Nucleus accumbens (tissue), 56 donors: ENCODE measurements at regions not wholly inside any gene's neighbourhood (a gene's known extent, or its start where the extent isn't known, plus 50 kb on each side); places are given as distances from the start of the nearest gene placed in this dataset.

Source experiments
- DNase-seq, 56 donors: peaks; one replicate each; lab custom pipeline; 2025; lab: John Stamatoyannopoulos, UW

DNA sequence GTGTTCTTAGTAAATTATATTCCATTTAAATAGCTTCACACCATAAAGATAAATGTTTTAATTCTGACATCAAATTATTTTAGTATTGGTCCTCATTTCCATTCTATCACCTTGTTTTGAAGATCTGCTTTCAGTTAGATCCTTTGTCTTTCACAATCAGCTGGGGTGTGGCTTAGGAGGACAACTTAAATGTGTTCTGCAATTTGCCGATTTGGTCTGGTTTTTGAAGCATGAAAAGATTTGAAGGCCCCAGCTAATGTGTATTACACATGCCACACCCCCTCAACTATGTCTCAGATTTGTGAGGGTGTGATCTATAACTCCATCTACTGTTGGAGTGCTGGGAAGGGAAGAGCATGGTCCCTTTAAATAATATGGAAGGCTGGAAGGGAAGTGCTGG is 516.1 kb upstream of the GOLIM4 start:
- DNase-seq: no peak

DNA sequence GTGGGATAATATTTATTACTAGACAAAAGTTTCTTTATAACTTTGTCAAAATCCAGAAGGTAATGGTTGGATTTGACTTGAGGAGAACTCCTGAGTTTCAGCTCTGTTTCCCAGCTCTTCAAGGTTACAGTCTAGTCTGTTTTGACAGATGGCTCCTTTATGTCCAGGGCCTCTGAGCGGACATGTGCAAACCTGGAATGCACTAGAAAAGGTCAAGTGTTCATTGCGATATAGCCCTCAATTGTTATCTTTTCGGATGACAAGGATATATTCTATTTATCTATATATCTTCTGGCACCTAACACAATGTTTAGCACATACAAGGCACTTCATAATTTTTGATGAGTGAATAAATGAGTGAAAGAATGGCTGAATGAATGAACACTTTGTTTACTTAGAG is 513.2 kb upstream of the GOLIM4 start:
- DNase-seq: no peak

DNA sequence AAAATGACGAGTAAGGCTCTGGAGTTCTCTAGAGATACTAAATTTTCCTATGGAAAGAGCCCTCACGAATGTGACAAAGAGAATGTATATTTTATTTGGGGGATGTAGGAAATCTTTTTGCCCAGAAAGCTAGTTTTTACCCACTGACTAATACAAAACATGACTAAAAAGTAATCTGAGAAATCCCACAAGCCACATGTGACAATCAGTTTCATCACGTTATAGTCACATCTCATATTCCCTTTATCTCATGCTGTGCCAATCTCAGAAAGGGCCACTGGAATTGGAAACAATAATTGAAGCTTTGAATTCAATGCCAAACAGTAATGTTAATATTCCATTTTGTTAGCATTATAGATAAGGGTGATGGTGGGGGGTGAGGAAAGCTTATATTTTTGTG is 509.0 kb upstream of the GOLIM4 start:
- no peak for DNase-seq

DNA sequence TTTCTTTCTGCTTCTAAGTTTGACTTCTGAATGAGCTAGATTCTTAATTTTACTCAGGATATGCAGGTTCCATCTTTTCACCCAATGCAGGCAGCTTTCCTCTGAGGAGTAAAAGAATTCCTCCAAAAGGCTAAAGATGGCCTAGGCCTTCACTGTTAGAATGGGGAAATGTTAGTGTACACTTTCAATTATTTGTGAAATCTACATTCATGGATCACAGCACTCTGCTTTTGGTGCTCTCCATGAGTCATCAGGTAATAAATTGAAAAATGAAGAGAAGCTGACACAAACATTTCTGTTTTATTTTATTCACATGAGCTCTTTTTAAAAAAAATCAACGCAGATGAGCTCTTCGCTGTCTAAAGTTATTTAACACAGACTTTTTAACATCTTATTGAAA is 502.5 kb upstream of the GOLIM4 start:
- DNase-seq: no peak

DNA sequence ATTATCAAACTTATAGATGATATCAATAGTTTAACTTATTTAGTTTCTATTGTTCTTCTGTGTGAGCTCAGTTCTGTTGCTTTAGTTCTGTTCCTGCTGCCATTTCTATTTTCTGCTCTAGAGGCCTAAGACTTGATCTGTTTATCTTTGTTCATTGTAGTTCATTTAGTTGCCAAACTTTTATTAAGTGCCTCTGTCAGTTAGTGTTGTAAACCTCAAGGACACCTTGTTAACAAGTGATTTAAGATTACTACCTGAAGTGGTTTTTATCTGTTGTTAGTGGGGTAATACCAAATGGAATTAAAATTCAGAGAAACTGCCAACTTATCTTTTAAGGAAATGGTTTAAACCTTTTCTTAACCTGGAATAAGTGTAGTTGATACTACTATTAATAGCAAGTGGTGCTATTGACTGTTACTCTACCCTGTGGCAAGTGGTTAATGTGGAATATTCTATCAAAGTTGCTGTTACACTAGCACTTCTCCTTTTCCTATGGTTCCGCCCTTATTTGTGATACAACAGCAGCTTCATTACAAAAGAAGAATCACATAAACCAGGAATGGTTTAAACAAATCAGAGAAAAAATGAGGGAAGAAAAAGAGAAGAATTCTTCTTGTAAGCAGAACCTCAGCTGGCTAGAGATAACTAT is 500.6 kb upstream of the GOLIM4 start:
- DNase-seq: no peak

DNA sequence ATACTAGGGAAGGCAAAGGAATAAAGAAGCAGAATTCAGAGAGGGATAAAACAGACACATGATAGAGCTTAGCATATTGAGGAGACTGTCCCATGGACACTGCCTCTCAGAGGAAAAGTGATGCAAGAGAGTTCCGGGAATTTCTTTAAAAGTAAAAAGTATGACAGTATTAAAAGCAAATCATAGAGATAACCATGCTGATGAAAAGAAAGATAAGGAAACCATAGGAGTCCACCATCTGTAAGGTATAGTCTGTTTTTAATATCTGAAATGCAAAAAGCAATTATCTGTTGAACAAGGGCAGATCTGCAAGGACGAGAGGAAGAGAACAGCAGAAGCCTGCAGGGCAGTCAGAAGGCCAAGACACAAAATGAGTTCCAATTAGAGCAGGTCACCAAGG is 495.9 kb upstream of the GOLIM4 start:
- no peak for DNase-seq

DNA sequence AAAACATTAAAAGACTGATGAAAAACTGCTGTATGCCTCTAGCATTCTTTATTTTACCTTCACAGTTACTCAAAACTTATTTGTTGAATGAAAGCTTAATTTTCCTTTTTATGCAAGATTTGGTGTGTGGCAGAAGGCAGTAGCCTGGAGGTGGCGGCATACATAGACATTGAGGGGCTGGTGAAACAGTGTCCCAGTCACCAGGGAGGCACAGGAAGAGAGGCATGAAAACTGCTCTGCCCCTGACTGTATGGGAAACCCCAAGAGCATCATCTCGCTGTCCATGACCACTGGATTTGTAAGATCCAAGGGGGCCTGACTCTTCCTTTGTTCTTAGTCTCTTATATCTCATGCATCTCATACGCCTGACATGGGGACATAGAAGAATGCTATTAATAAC is 493.7 kb upstream of the GOLIM4 start:
- DNase-seq: no peak

DNA sequence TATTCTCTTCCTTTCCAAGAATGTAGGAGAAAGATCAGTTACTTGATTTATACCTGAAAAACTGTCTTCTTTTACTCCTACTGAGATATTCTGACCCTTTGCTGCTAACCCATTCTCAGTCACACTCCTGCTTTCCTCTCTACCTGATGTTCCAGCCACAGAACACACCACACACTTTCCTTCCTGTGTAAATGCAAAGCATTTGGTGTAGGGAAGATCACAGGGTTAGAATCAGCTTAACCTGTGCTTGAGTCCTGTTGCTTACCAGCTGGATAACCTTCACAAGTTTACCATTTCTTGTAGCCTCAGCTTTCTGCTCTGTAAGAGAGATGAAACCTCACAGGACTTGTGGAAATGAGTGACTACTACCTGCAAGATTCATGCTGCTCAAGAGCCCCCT is 489.8 kb upstream of the GOLIM4 start:
- no peak for DNase-seq

DNA sequence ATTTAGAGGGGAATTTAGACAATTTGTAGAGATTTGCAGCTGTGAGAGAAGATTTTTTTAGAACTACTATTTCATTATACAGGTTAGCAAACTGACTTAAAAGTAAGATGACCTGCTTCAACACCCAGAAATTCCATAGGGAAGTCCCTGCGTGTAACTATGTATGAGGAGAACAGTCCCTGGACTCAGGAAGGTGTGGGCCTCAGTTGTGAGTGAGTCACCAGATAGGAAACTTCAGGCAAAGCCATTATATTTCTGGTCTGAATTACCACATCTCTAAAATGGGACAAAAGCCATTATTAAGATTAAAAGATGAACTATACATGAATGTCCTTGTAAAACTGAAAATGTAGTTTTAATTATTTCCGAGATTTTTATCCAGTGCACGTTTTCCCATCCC is 488.3 kb upstream of the GOLIM4 start:
- no peak for DNase-seq

DNA sequence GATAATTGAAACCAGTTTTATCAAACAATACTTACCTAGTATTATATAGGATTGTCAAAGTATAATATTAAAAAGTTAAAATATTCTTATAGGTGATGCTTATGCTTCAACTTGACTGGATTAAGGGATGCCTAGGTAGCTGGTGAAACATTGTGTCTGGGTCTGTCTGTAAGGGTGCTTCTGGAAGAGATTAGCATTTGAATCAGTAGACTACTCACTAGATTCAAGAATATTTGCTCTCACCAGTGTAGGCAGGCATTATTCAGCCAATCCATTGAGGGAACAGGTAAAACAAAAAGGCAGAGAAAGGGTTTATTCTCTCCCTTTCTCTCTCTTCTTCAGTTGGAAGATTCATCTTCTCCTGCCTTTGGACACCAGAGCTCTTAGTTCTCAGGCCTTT is 486.8 kb upstream of the GOLIM4 start:
- no peak for DNase-seq

DNA sequence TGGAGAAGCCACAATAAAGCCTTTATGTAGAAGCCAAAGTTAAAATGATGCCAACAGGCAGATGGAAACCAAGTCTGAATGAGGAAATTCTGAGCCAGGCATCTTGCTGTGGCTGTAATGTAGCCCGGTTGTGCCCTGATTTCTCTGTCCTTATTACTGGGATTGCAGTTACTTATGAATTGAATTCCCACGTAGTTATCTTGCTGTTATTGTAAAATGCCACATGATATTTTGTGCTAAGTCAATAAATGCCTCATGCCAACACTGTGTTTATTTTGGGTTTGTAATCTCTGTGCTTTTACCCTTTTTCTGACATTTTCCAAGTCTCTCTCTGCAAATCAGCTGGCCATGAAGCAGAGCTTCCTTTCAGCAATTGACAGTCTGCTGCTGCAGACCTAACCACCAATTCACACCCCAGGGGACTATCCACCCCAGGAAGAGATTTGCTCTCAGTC is 486.1 kb upstream of the GOLIM4 start:
- DNase-seq: peak in 28 of 56 donors; percentile 2 to 56 (median 15)

DNA sequence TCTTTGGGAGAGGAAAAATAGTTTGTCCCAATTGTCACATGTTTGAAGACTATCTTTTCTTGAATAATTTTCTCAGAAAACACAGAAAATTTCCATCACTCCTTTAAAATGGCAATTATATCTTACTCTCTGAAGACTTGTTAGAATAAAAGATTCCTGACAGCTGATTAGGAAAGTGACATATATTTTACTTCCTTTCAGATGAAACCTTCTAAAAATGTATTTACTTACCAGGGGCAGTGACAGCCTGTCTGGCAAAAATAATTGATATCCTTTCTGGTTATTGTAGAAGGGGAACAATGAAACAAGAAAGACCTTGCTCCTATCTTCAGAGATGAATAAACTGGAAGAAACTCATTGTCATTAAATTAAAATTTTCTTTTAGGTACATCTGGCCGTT is 483.3 kb upstream of the GOLIM4 start:
- no peak for DNase-seq

DNA sequence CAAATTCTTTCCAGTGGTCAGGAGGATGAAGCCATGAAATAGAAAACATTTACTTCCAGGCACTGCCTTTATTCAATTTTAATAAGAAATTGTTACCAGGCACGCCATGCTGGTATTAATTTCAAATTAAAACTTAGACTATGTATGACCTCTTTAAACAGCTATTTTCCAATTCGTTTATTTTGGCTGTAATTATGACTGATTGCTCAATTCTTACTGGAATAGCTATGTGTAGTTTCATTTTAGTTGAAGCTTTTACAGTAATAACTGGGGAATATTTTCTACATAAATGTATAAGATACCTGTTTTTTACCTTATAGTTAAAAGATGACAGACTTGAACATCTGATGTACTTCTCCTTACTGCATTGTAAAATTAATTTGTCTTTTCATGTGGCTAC is 480.0 kb upstream of the GOLIM4 start:
- DNase-seq: no peak

DNA sequence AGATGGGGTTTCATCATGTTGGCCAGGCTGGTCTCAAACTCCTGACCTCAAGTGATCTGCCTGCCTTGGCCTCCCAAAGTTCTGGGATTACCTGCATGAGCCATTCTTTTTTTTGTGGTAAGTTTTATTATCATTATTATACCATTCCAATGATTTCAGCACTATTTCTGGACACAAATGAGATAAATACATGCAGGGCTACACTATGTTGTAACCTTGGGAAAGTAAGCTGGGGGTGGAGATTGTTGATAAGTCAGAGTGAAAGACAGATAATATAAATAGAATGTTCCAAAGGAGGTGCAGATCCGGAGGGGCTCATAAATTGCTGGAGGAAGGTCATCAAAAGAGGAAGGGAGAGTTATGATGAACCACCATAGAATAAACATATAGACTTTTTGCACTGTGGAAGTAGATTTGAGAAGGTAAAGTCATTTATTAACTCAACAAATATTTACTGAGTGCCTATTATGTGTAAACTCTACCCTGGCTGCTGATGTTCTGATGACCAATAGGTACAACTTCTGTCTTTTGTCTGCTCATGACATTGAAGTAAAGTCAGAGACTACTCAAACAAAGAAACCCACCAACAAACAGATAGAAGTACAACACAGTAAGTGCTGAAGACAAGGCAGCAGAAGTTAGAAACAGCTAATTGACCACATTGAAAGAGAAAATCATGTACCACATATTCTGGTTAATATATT is 478.9 kb upstream of the GOLIM4 start:
- no peak for DNase-seq

DNA sequence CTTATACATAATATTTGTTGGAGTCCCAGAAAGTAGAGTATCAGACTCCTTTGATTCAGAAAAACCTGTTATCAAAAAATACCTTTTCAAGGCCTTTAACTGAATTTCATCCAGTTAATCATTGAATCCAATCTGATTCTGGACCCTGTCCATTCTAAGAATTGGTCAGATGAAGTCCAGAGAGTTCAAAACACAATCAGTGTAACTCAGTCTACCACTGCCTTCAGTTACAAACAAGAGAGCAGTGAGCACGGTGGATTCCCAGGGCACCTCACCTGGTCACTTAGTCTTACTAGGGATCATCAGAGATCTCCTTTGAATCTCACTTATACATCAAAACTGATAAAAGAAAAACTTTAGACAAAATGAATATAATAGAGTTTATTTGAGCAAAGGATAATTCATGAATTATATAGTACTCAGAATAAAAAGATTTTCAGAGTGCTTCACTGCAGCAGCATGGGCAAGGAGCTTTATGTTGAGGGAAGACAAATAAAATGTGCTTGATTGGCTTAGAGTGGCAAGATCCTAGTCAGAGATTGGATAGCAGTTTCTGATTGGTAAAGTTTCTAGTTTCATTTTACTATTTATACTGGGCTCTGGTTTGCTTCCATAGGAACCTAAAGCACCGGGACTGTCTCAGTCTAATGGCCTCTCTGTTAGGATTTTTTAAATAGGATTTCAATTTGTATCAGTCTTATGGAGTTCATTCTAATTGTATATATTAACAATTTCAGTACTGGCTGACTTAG is 474.9 kb upstream of the GOLIM4 start:
- DNase-seq: no peak

DNA sequence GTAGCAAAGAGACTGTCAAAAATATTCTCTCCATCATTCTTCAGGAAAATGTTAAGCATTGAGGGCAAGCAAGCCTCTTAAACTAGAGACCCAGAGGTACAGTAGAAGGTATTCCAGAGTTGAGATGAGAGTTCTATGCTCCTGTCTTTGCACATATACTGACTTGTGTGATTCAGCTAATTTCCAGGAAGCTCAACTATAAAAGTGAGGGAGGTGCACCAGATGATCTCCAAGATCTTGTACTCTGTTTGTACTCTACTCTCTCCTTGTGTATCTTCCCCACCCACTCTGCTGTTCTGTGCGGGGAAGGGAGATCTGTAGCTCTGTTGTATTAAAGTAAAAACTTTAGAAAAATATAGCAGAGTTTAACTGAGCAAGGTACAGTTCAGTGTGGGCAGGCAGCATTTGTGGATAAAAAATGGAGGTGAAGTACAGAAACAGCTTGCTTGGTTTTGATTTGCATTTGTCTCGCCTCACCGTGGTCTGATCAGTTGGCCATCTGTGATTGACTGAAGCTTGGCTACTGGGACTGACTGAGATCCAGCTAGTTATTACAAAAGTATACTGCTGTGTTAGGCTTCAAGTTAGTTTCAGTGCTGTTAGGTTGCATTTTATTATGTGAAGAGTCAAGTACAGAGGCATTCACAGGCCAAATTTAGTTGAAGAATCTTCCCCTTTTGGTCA is 463.1 kb upstream of the GOLIM4 start:
- peak in 1 of 56 donors; percentile 0 for DNase-seq

DNA sequence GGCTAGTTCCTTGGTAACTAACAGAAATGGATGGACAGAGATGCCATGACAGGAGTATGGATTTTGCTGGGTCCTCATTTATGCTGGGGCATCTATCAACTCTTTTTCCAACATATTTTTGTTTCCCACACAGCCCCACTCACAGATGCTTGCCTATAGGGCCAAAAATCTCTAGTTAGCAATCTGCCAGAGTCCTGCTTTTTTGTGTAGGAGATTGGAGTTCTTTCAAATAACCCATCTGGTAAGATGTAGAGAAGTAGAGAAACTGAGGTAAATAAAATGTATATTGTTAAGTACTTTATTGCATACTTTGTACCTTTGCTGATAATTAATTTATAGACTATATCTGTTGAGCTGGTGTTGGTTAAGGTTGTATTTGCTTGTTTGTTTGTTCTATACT is 456.5 kb upstream of the GOLIM4 start:
- no peak for DNase-seq

DNA sequence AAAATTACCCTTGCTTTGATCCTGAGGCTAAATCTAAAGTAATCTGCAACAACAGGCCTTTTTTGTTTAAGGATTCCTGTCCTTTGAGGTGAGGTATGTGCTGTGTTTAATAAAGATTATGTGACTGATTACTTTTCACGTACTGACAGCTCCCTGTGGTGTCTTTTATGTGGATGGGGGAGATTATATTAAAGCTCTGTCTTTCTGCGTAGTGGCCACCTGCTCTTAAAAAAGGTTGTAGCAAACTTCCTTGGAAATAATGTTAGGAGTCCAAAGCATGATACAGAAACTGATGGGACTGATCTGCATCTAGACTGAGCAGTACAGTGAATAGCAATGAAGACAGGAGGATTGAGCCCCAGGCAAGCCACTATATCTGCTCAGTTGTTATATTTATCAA is 453.0 kb upstream of the GOLIM4 start:
- no peak for DNase-seq

DNA sequence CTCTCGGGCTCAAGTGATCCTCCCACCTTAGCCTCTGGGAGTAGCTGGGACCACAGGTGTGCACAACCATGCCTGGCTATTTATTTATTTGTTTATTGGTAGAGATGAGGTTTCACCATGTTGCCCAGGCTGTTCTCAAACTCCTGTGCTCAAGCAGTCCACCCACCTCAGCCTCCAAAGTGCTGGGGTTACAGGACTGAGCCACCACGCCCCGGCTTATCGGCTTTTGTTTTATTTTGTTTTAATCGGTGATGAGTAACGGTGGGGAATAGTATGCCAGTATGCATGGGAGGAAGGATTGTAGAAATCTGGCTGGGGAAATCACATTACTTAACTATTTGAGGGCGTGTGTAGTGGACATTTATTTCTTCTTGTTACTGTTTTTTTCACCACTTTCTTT is 451.0 kb upstream of the GOLIM4 start:
- DNase-seq: no peak

DNA sequence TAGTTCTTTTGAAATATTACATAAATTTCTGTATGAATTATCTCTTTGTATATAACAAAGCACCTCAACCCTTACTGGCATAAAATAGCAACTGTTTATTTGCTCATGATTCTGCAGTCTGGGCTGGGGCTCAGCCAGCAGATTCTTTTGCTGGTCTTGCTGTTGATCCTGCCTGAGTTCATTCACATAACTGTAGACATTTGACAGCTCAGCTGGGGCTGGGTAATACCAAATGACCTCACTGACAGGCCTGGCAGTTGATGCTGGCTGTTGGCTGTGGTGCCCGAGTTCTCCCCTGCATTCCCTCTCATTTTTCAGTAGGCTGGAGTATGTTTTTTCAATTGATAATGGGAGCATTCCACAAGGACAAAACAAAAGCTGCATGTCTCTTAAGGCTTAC is 449.9 kb upstream of the GOLIM4 start:
- peak in 22 of 56 donors; percentile 0 to 51 (median 3) for DNase-seq
